Gastrocnemius medialis (tissue), 4 donors: ENCODE measurements at regions not wholly inside any gene's neighbourhood (a gene's known extent, or its start where the extent isn't known, plus 50 kb on each side); places are given as distances from the start of the nearest gene placed in this dataset.

ENCODE experiments used
- POLR2A ChIP-seq, 2 donors: fragments of 450-650 bp; IDR thresholded peaks; one replicate each; pipeline ENCODE4 v1.6.1; 2017; ENCODE audit warnings: antibody characterized with exemption in 2 of 2, mild to moderate bottlenecking in 2 of 2, moderate library complexity in 2 of 2
- TF ChIP-seq, protein P1 (sequence below), 5 experiments: fragments of 450-650 bp in 3 of 5; fragments of 200-600 bp in 2 of 5; sonication (generic) in 2 of 5; IDR thresholded peaks in 4 of 5; conservative IDR thresholded peaks in 1 of 5; 1 replicate in 4 of 5; 2 replicates in 1 of 5; pipeline ENCODE4 v1.5.1; 2016 to 2019; ENCODE audit warnings: antibody characterized with exemption in 5 of 5, mild to moderate bottlenecking in 3 of 5, moderate library complexity in 3 of 5

DNA sequence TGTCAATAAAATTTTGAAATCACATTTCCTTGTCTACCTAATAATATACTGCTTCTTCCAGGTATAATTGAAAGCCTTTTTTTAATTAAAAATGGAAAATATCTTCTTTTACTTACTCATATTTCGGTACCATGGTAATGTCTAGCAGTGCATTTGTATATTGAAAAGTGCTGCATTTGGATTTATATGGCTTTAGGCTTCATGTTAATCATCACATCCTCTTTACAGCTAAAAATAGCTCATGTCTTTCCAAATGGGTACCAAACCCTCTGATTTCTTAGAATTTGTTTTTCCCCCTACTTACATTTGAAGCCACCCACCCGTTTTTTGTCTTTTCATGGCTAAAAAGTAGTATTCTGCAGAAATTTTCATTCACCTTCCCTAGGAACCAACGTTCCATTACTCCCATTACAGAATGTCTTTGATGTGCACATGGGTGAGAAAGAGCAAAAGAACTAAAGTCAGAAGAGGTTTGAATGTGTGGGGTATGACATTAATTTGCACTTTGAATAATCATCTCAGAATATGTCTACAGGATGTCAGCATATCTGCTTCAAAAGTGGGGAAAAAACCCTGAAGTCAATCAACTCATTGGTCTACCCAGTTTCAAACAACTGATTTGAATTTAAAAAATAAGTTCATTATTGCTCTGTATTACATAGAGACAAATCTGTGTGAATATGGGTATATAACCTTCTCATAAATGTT lies 935.9 kb downstream of the GATA3 start:
- TF ChIP-seq POLR2A (IDR thresholded peaks at IDR 0.05): no peak
- TF ChIP-seq, protein P1, sequence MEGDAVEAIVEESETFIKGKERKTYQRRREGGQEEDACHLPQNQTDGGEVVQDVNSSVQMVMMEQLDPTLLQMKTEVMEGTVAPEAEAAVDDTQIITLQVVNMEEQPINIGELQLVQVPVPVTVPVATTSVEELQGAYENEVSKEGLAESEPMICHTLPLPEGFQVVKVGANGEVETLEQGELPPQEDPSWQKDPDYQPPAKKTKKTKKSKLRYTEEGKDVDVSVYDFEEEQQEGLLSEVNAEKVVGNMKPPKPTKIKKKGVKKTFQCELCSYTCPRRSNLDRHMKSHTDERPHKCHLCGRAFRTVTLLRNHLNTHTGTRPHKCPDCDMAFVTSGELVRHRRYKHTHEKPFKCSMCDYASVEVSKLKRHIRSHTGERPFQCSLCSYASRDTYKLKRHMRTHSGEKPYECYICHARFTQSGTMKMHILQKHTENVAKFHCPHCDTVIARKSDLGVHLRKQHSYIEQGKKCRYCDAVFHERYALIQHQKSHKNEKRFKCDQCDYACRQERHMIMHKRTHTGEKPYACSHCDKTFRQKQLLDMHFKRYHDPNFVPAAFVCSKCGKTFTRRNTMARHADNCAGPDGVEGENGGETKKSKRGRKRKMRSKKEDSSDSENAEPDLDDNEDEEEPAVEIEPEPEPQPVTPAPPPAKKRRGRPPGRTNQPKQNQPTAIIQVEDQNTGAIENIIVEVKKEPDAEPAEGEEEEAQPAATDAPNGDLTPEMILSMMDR (IDR thresholded peaks at IDR 0.05 in 4 of 5, conservative IDR thresholded peaks at IDR 0.05 in 1 of 5): no peak
